Neural progenitor cell (in vitro differentiated cells): ENCODE measurements at regions not wholly inside any gene's neighbourhood (a gene's known extent, or its start where the extent isn't known, plus 50 kb on each side); places are given as distances from the start of the nearest gene placed in this dataset.

Source experiments
- CTCF ChIP-seq: fragments of 200-600 bp; sonication (generic); IDR thresholded peaks from 2 replicates; pipeline ENCODE4 v1.5.1; 2017; ENCODE audit warnings: antibody characterized with exemption, mild to moderate bottlenecking
- EZH2 ChIP-seq: fragments of 200-600 bp; sonication (generic); IDR thresholded peaks from 2 replicates; pipeline ENCODE4 v1.6.1; 2017; ENCODE audit warnings: antibody characterized with exemption, mild to moderate bottlenecking, moderate library complexity

- TF ChIP-seq EZH2 (no peak), CTCF (no peak)
Observed at GRCh38 chr2:38199127-38199526, 123.2 kb upstream of the CYP1B1 start.
